Transverse colon (tissue), 4 donors: ENCODE measurements at regions not wholly inside any gene's neighbourhood (a gene's known extent, or its start where the extent isn't known, plus 50 kb on each side); places are given as distances from the start of the nearest gene placed in this dataset.

Experiments
- CTCF ChIP-seq, 5 experiments: fragments of 200-600 bp in 3 of 5; fragments of 450-650 bp in 2 of 5; sonication (generic) in 3 of 5; IDR thresholded peaks; 1 replicate in 2 of 5; 2 replicates in 3 of 5; pipeline ENCODE4 v1.5.1; 2016 to 2017; ENCODE audit warnings: antibody characterized with exemption in 5 of 5, inconsistent platforms in 3 of 5, mild to moderate bottlenecking in 2 of 5, moderate library complexity in 1 of 5
- EP300 ChIP-seq: sonication (generic); formaldehyde crosslinking; IDR thresholded peaks from one replicate; pipeline ENCODE4 v1.6.1; 2017; ENCODE audit warnings: antibody characterized with exemption, low read depth
- POLR2A ChIP-seq: fragments of 450-650 bp; IDR thresholded peaks from one replicate; pipeline ENCODE4 v1.6.1; 2016; ENCODE audit warnings: antibody characterized with exemption, mild to moderate bottlenecking, moderate library complexity
- POLR2AphosphoS5 ChIP-seq, 3 donors: sonication (generic); formaldehyde crosslinking; IDR thresholded peaks; one replicate each; pipeline ENCODE4 v1.6.1; 2016; ENCODE audit warnings: antibody characterized with exemption in 3 of 3

GRCh38 chr9:13524245-13524644, 244.8 kb upstream of the MPDZ start:
- TF ChIP-seq POLR2A: no peak
- TF ChIP-seq POLR2AphosphoS5 (IDR thresholded peaks at IDR 0.05): no peak
- no peak for TF ChIP-seq CTCF (IDR thresholded peaks at IDR 0.05)
- no peak for TF ChIP-seq EP300
